Activated effector memory CD4-positive, alpha-beta T cell treated with anti-CD3 and anti-CD28 coated beads, Interleukin-2, amount 50 U/mL, for 16 hours (primary cell): ENCODE measurements at regions not wholly inside any gene's neighbourhood (a gene's known extent, or its start where the extent isn't known, plus 50 kb on each side); places are given as distances from the start of the nearest gene placed in this dataset.

Experiments used
- DNase-seq: peaks from one replicate; pipeline ENCODE4 v3.0.0-alpha.2; 2020

DNA sequence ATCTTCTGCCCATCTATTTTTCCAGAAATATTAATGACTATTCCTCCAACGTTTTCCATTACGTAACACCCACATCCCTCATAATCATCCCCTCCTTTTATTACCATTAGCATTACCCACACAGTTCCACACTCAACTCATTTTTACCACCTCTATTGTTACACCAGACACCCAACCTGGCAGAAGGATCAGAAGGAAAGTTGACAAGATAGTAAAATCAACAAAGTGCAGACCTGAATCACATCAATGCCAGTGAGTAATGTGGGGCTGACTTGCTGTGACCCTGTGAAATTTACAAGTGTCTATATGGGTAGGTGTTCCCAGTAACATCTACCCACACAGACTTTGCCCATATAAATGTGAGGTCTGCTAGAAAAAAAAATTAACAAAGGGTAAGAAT, 568.2 kb downstream of the MAFB start:
- no peak for DNase-seq

- DNase-seq = no peak
These were observed 577.8 kb downstream of the MAFB start for GRCh38 chr20:40111282-40111681.

DNA sequence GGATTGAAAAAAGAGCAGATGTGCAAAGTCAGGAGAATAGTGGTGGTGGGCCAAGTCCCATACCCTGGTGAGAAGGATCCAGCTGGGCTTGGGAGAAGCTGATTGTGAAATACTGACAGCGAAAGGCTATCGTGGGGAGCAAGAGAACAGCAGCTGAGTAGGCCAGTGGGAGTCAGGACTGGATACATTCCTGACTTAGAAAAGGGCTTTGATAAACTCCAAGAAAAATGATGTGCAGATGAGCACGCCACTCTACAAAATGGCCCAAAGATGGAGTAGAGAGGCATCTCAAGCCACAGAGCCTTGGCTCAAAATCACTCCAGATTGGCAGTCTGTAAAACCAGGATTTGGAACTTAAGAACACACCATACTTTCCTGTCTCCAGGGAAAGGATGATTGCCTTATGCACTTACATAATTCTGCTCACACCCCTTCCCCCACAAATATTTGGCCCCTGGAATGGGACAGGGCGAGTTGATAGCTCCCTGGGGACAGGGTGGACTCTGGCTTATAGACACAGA, 578.7 kb downstream of the MAFB start:
- no peak for DNase-seq

GRCh38 chr20:40109136-40109535, 579.9 kb downstream of the MAFB start:
- DNase-seq = no peak

GRCh38 chr20:40108321-40108720, 580.7 kb downstream of the MAFB start:
- DNase-seq = no peak

DNA sequence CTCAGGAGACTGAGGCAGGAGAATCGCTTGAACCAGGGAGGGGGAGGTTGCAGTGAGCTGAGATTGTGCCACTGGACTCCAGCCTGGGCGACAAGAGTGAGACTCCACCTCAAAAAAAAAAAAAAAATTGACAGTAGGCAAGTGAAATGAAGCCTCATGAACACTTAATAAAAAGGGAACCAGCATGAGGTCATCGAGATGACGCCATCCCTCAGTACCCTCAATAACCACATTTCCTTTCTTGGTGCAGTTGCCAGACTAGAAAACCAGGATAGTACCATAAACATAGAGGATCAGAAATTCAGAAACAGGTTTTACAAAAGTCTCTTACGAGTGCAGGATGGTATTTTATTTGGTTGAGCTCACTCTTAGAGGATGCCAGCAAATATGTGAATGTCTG, 584.1 kb downstream of the MAFB start:
- DNase-seq = no peak

DNA sequence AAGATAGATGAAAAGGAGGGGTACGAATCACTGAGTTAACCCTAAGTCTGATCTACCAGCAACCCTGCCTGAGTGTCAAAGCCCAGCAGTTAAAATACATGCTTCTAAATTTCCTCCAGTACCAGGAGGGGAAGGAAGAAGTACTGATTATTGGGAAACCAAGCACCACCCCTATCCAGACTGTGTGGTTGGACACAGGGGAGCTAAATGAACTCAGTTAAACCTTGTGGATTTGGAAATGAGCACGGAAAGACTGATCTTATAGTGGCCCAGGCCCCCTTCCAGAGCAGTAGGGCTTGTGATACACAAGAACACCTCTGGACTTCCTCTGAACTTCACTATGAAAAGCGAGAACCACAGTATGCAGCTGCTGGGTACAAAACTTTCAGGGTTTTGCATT, 585.6 kb downstream of the MAFB start:
- DNase-seq = no peak

DNA sequence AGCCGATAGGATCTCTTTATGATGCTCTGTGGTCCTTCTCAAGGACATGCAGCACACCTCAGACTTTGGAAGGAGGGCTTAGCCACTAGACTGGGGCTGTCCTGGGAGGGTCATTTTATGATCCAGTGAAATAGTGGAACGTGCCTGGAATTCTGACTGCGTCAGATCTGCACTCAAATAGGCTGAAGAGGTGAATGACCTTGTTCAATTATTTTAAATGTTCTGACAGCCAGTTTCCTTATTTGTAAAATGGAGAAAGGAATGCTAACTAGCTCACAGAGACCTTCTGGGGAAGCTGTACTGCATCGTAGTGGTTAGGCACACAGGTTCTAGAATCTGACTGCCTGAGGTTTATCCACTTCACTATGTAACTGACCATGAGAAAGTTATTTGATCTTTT, 587.5 kb downstream of the MAFB start:
- no peak for DNase-seq

- DNase-seq = no peak
These were observed 588.8 kb downstream of the MAFB start for GRCh38 chr20:40100261-40100660.

DNA sequence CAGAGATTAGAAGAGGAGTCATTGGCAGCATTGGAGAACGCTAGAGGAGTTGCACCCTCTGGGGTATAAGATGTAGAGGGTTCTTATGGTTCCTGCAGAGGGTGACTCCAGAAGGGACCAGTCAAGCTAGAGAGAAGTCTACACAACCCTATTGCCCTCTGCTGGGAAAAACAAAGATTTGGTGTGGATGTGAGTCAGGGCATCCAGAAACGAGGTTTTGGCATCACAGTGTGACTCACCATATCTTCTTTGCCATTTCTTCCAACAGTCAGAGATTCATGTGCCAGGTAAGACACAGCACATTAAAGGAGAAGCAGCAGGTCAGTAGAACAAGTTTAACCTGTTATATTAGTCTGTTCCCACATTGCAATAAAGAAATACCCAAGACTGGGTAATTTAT, 598.8 kb downstream of the MAFB start:
- no peak for DNase-seq

GRCh38 chr20:40087496-40087895, 601.5 kb downstream of the MAFB start:
- no peak for DNase-seq

GRCh38 chr20:40085513-40085912, 603.5 kb downstream of the MAFB start:
- DNase-seq = no peak

- no peak for DNase-seq
These were observed 606.6 kb downstream of the MAFB start for GRCh38 chr20:40082436-40082835.

- DNase-seq = no peak
These were observed 607.4 kb downstream of the MAFB start for GRCh38 chr20:40081653-40082052.

DNA sequence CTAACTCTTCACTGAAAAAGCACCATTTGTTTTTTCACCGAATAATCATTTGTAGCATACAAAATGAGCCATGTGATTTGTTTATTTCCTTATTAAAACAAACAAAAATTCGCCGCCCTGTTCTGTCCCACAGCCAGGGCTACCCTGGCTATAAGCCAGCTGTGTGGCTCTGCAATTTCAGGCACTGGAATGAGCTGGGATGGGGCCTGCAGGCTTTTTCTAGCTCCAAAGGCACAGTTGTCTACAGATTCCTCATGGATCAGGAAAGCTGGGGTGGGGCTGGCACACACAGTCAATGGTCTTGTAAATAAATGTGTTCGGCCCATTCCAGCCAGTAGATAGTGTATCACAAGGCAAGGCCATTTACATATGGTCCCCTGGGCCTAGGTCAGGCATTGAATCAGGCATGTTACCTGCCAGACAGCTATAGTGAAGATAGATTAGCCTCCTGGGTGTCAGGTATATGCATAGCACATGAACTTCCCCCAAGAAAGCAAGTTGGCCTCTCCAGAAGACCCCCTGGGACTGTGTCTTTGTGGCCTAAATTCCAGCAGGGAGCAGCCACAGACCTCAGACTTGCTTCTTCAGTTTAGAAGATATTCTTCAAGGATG, 608.9 kb downstream of the MAFB start:
- DNase-seq = no peak

- DNase-seq = no peak
These were observed 615.4 kb downstream of the MAFB start for GRCh38 chr20:40073535-40074111.

GRCh38 chr20:40072907-40073306, 616.1 kb downstream of the MAFB start:
- DNase-seq = no peak

DNA sequence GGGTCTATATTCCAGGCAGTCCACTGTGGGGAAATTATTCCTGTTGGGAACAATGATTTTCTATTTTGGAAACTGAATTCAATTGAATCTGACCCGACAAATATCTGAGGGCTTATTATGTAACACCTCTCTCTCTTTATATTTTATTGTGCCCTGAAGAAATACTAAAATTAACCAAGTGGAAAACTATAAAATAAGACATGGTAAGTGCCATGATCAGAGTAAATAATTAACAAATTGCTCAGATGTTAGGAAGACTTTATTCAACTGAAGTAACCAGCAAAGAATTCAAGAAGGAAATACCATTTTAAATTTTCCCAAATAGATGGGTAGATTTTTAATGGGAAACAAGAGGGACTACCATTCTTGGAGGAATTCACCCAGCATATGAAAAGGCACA, 632.9 kb downstream of the MAFB start:
- DNase-seq = no peak

GRCh38 chr20:40055711-40056110, 633.3 kb downstream of the MAFB start:
- no peak for DNase-seq

GRCh38 chr20:40054311-40054710, 634.7 kb downstream of the MAFB start:
- no peak for DNase-seq

- no peak for DNase-seq
These were observed 638.4 kb downstream of the MAFB start for GRCh38 chr20:40050596-40050995.

- no peak for DNase-seq
These were observed 639.2 kb downstream of the MAFB start for GRCh38 chr20:40049854-40050253.

GRCh38 chr20:40046703-40047102, 642.3 kb downstream of the MAFB start:
- no peak for DNase-seq

GRCh38 chr20:40037511-40037910, 651.5 kb downstream of the MAFB start:
- no peak for DNase-seq

- DNase-seq = no peak
These were observed 659.4 kb downstream of the MAFB start for GRCh38 chr20:40029589-40029988.
